WERI-Rb-1 (cell line): ENCODE measurements at regions not wholly inside any gene's neighbourhood (a gene's known extent, or its start where the extent isn't known, plus 50 kb on each side); places are given as distances from the start of the nearest gene placed in this dataset.

Experiments
- DNase-seq: peaks from one replicate; pipeline ENCODE4 v3.0.0-alpha.2; 2020
- H3K27ac ChIP-seq: fragments of 250-450 bp; sonication (Bioruptor Pico); 2 replicates; pipeline ENCODE4 v1.5.1; 2020; ENCODE audit warnings: mild to moderate bottlenecking, moderate library complexity
- H3K27me3 ChIP-seq: fragments of 250-450 bp; sonication (Bioruptor Pico); 2 replicates; pipeline ENCODE4 v1.5.1; 2021; ENCODE audit warnings: mild to moderate bottlenecking, low read depth, moderate library complexity; ENCODE audit not compliant: insufficient read depth, severe bottlenecking
- H3K36me3 ChIP-seq: fragments of 250-450 bp; sonication (Bioruptor Pico); 2 replicates; pipeline ENCODE4 v1.5.1; 2020; ENCODE audit warnings: mild to moderate bottlenecking, moderate library complexity
- H3K4me3 ChIP-seq: 2 replicates; pipeline ENCODE4 v1.5.1; 2011; ENCODE audit warnings: low read depth, mild to moderate bottlenecking, control low read depth, low read length
- H3K9me3 ChIP-seq: fragments of 250-450 bp; sonication (Bioruptor Pico); 2 replicates; pipeline ENCODE4 v1.5.1; 2021; ENCODE audit warnings: mild to moderate bottlenecking, moderate library complexity; ENCODE audit not compliant: severe bottlenecking
- TF ChIP-seq, protein P1 (sequence below): IDR thresholded peaks from 2 replicates; pipeline ENCODE4 v1.5.1; 2011; ENCODE audit warnings: low read depth, mild to moderate bottlenecking, control low read depth, inconsistent platforms, low read length

DNA sequence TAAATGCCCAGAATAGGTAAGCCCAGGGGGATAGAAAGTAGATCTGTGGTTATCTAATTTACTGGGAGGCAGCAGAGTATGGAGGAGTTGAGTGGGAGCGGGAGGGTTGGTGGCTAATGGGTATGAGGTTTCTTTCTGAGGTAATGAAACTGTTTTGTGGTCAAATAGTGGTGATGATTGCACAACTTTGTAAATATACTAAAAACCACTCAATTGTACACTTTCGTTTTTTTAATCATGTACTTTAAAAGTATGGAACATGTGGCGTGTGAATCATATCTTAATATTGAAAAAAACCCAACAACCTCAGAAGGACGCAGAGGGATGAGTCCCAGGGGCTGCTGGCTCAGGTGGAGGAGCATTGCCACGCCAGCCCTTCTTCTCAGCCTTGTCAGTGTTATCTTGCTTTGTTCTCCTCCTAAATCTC, 118.1 kb downstream of the WDR11 start:
- no peaks in the 10 kb centered on the region for H3K27me3 ChIP-seq
- H3K4me3 ChIP-seq: no peak overlapping the region
- no peak overlapping the region for H3K27ac ChIP-seq
- H3K36me3 ChIP-seq: no peaks in the 10 kb centered on the region
- peaks cover 5% of the 10 kb centered on the region for H3K9me3 ChIP-seq
- TF ChIP-seq, protein P1, sequence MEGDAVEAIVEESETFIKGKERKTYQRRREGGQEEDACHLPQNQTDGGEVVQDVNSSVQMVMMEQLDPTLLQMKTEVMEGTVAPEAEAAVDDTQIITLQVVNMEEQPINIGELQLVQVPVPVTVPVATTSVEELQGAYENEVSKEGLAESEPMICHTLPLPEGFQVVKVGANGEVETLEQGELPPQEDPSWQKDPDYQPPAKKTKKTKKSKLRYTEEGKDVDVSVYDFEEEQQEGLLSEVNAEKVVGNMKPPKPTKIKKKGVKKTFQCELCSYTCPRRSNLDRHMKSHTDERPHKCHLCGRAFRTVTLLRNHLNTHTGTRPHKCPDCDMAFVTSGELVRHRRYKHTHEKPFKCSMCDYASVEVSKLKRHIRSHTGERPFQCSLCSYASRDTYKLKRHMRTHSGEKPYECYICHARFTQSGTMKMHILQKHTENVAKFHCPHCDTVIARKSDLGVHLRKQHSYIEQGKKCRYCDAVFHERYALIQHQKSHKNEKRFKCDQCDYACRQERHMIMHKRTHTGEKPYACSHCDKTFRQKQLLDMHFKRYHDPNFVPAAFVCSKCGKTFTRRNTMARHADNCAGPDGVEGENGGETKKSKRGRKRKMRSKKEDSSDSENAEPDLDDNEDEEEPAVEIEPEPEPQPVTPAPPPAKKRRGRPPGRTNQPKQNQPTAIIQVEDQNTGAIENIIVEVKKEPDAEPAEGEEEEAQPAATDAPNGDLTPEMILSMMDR: no peak
- no peak for DNase-seq

DNA sequence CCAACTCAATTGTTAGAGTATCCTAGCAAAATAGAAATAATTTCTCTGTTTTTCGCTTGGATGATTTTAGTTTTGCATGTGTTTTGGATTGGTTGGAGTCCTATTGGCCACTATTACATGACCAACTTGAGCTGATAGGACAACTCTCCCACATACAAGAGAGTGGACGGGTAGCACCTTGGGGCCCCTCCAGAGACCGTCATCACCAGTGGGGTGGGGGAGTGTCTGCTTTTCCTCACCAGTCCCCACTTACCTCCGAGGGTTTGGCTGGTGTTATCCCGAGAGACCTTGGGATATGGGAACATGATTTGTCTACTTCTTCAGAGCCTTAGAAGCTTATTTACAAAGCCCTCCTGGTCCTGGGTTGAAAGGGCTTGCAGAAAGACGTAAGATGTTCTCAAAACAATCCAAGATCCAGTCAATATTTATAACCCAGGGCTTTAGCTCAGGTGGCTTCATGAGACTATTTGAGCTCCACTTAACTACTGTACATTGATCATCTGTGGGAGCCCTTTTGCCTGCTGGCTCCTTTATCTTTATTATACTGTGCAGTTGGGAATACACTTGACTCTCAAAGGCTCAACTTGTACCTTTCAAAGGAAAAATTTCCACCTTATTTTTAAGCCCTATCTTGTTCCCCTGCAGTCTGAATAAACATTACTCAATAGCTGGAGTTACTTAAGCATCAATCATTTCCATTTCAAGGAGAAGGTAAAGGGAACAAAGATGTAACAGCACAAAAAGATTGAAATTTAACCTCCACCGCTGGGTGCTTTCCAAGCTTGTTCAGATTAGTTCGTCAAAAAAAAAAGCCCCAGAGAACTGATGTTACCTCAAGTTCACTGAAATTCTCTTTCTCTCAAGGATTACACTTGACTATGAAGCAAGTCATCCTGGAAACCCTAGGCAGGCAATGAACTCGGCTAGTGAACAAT, 119.7 kb downstream of the WDR11 start:
- peaks cover 15% of the 10 kb centered on the region for H3K9me3 ChIP-seq
- no peak for DNase-seq
- TF ChIP-seq, protein P1: no peak
- no peaks in the 10 kb centered on the region for H3K36me3 ChIP-seq
- no peak overlapping the region for H3K27ac ChIP-seq
- no peak overlapping the region for H3K4me3 ChIP-seq
- H3K27me3 ChIP-seq: no peaks in the 10 kb centered on the region

DNA sequence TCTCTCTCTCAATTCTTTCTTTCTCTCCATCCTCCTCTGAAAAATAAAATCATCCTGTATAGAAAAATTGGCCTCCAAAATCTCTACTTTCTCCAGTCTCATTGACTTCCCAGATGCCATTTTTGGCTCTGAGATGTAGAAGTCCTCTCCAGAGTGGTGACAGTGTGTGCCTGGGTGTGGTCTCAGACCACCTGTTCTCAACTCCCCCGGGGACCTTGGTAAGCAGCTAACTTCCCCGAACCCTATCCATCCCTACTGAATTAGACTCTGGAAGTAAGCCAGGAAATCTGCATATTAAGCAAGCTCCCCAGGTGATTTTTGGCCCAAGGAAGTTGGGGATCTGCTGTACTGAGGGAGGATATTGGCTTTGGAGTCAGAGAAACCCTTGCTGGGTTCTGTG, 120.5 kb downstream of the WDR11 start:
- Histone ChIP-seq H3K36me3 (no peaks in the 10 kb centered on the region), H3K4me3 (no peak overlapping the region), H3K27me3 (no peaks in the 10 kb centered on the region), H3K27ac (no peak overlapping the region), H3K9me3 (peaks cover 15% of the 10 kb centered on the region)
- TF ChIP-seq, protein P1: no peak
- DNase-seq: no peak

DNA sequence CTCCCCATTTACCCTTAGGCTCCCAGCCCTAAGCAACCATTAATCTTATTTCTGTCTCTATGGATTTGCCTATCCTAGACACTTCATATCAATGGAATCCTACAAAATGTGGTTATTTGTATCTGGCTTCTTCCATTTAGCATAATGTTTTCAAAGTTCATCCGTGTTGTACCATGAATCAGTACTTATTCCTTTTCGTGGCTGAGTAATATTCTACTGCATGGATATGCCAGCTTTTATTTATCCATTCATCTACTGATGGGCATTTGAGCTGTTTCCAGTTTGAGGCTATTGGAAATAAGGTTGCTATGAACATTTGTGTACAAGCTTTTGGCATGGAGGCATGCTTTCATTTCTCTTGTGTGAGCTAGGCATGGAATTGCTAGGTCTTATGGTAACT, 121.1 kb downstream of the WDR11 start:
- H3K36me3 ChIP-seq: no peaks in the 10 kb centered on the region
- no peak overlapping the region for H3K27ac ChIP-seq
- H3K4me3 ChIP-seq: no peak overlapping the region
- TF ChIP-seq, protein P1: no peak
- peaks cover 15% of the 10 kb centered on the region for H3K9me3 ChIP-seq
- H3K27me3 ChIP-seq: no peaks in the 10 kb centered on the region
- no peak for DNase-seq

DNA sequence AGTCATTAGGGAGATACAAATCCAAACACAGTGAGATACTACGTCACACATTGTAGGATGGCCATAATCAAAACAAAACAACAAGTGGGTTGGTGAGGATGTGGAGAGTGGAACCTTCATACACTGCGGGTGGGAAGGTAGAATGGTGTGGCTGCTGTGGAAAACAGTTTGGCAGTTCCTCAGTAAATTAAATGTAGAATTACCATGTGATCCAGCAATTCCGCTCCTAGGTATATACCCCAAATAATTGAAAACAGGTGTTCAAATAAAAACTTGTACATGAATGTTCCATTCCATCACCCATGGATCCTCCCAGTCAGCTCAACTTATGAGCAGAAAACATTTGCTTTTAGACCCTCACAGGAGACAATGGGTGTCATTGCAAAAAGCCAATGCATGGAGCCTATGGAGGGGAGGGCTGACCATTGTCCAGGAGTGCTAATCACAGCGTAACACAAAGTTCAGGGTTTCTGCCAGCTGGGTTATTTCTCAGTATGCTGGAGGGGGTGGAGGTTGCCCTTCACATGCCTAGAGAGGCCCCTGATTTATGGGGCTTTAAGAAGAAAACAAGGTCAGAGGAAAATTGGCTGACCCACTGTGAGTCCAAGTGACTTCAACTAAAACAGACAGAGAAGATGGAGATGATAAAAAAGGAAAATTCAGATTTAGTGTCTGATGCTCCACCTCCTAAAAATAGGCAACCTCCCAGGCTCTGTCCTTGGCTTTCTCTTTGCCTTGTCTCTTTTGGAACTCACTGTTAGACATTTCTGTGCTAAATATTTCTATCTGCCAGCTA, 124.1 kb downstream of the WDR11 start:
- H3K9me3 ChIP-seq: peaks cover 15% of the 10 kb centered on the region
- H3K36me3 ChIP-seq: no peaks in the 10 kb centered on the region
- no peak overlapping the region for H3K4me3 ChIP-seq
- no peaks in the 10 kb centered on the region for H3K27me3 ChIP-seq
- DNase-seq: no peak
- TF ChIP-seq, protein P1: no peak
- H3K27ac ChIP-seq: no peak overlapping the region
